ENCODE measurements at regions not wholly inside any gene's neighbourhood (a gene's known extent, or its start where the extent isn't known, plus 50 kb on each side); places are given as distances from the start of the nearest gene placed in this dataset.

- 87 to 89% (median 88%) methylated on average over 8 of the region's 8 CpGs for WGBS, 3 donors
- H3K27ac ChIP-seq (ENCODE audit: low read depth, low read length), result no peak overlapping the region
Measured at GRCh38 chr13:92938486-92939020, 288.1 kb upstream of the GPC6 start.

GRCh38 chr13:92941167-92941566 lies 285.4 kb upstream of the GPC6 start:
- H3K27ac ChIP-seq (ENCODE audit: low read depth, low read length), result no peak overlapping the region

- H3K27ac ChIP-seq (ENCODE audit: low read depth, low read length), result no peak overlapping the region
- 70 to 82% (median 81%) methylated on average over 2 of the region's 2 CpGs for WGBS, 3 donors
Measured at GRCh38 chr13:92947770-92948434, 278.7 kb upstream of the GPC6 start.

- H3K27ac ChIP-seq (ENCODE audit: low read depth, low read length), result no peak overlapping the region
- 74 to 92% (median 90%) methylated on average over 2 of the region's 2 CpGs for WGBS, 3 donors
Measured at GRCh38 chr13:92950771-92951170, 275.8 kb upstream of the GPC6 start.

GRCh38 chr13:92951273-92951890 lies 275.2 kb upstream of the GPC6 start:
- WGBS, 3 donors, result 60 to 68% (median 66%) methylated on average over 7 of the region's 7 CpGs
- H3K27ac ChIP-seq (ENCODE audit: low read depth, low read length), result no peak overlapping the region

- H3K27ac ChIP-seq (ENCODE audit: low read depth, low read length), result no peak overlapping the region
- 65 to 72% (median 68%) methylated on average over 4 of the region's 4 CpGs for WGBS, 3 donors
Measured at GRCh38 chr13:92952161-92952560, 274.4 kb upstream of the GPC6 start.

GRCh38 chr13:92954746-92955145 lies 271.9 kb upstream of the GPC6 start:
- 84 to 91% (median 89%) methylated on average over 5 of the region's 5 CpGs for WGBS, 3 donors
- H3K27ac ChIP-seq (ENCODE audit: low read depth, low read length), result no peak overlapping the region

- no peak overlapping the region for H3K27ac ChIP-seq (ENCODE audit: low read depth, low read length)
- 91 to 94% (median 91%) methylated on average over 8 of the region's 8 CpGs for WGBS, 3 donors
Measured at GRCh38 chr13:92959790-92960189, 266.8 kb upstream of the GPC6 start.

- 85 to 96% (median 85%) methylated on average over 1 of the region's 1 CpG for WGBS, 3 donors
- H3K27ac ChIP-seq (ENCODE audit: low read depth, low read length), result no peak overlapping the region
Measured at GRCh38 chr13:92963029-92963428, 263.6 kb upstream of the GPC6 start.

- WGBS, 3 donors, result 90 to 92% (median 91%) methylated on average over 8 of the region's 8 CpGs
- H3K27ac ChIP-seq (ENCODE audit: low read depth, low read length), result no peak overlapping the region
Measured at GRCh38 chr13:92966341-92966740, 260.3 kb upstream of the GPC6 start.

GRCh38 chr13:92966900-92967299 lies 259.7 kb upstream of the GPC6 start:
- WGBS, 3 donors, result 34 to 84% (median 83%) methylated on average over 6 of the region's 6 CpGs
- H3K27ac ChIP-seq (ENCODE audit: low read depth, low read length), result no peak overlapping the region

- H3K27ac ChIP-seq (ENCODE audit: low read depth, low read length), result no peak overlapping the region
- WGBS, 3 donors, result 65 to 87% (median 81%) methylated on average over 3 of the region's 3 CpGs
Measured at GRCh38 chr13:92967923-92968322, 258.7 kb upstream of the GPC6 start.

GRCh38 chr13:92972751-92973150 lies 253.9 kb upstream of the GPC6 start:
- 65 to 81% (median 80%) methylated on average over 3 of the region's 3 CpGs for WGBS, 3 donors
- H3K27ac ChIP-seq (ENCODE audit: low read depth, low read length), result no peak overlapping the region

- WGBS, 3 donors, result 86 to 93% (median 92%) methylated on average over 8 of the region's 8 CpGs
- no peak overlapping the region for H3K27ac ChIP-seq (ENCODE audit: low read depth, low read length)
Measured at GRCh38 chr13:92974905-92975429, 251.6 kb upstream of the GPC6 start.

- H3K27ac ChIP-seq (ENCODE audit: low read depth, low read length), result no peak overlapping the region
Measured at GRCh38 chr13:92976657-92977056, 249.9 kb upstream of the GPC6 start.

- no peak overlapping the region for H3K27ac ChIP-seq (ENCODE audit: low read depth, low read length)
- 65 to 77% (median 68%) methylated on average over 2 of the region's 2 CpGs for WGBS, 3 donors
Measured at GRCh38 chr13:92984151-92984550, 242.5 kb upstream of the GPC6 start.

GRCh38 chr13:92989301-92989700 lies 237.3 kb upstream of the GPC6 start:
- no peak overlapping the region for H3K27ac ChIP-seq (ENCODE audit: low read depth, low read length)
- WGBS, 3 donors, result 58 to 60% (median 60%) methylated on average over 2 of the region's 2 CpGs

GRCh38 chr13:92991692-92992091 lies 234.9 kb upstream of the GPC6 start:
- H3K27ac ChIP-seq (ENCODE audit: low read depth, low read length), result no peak overlapping the region

GRCh38 chr13:92994056-92994455 lies 232.6 kb upstream of the GPC6 start:
- no peak overlapping the region for H3K27ac ChIP-seq (ENCODE audit: low read depth, low read length)
- 66 to 81% (median 81%) methylated on average over 3 of the region's 3 CpGs for WGBS, 3 donors

GRCh38 chr13:93001866-93002461 lies 224.6 kb upstream of the GPC6 start:
- 78 to 84% (median 79%) methylated on average over 5 of the region's 5 CpGs for WGBS, 3 donors
- no peak overlapping the region for H3K27ac ChIP-seq (ENCODE audit: low read depth, low read length)

All from adipose tissue (tissue), 3 donors.